CD14-positive monocyte (primary cell): ENCODE measurements at regions not wholly inside any gene's neighbourhood (a gene's known extent, or its start where the extent isn't known, plus 50 kb on each side); places are given as distances from the start of the nearest gene placed in this dataset.

Experiments
- DNase-seq, 3 donors: peaks; one replicate each; pipeline ENCODE4 v3.0.0-alpha.2; 2011 to 2022
- H2AFZ ChIP-seq: 2 replicates; pipeline ENCODE4 v1.6.0; 2012; ENCODE audit warnings: mild to moderate bottlenecking, low read depth, low read length, inconsistent platforms; ENCODE audit not compliant: insufficient read depth, poor library complexity, severe bottlenecking
- H3K27ac ChIP-seq, 2 donors: 1 replicate in 1 of 2; 2 replicates in 1 of 2; pipeline ENCODE4 v1.5.1; 2012 to 2013; ENCODE audit warnings: low read length in 2 of 2, control low read depth in 1 of 2, inconsistent platforms in 1 of 2, low read depth in 1 of 2, mild to moderate bottlenecking in 1 of 2
- H3K27me3 ChIP-seq, 2 donors: one replicate each; pipeline versions ENCODE4 v1.6.0 to v1.6.1; 2011 to 2013; ENCODE audit warnings: low read length in 2 of 2; ENCODE audit not compliant: control insufficient read depth in 2 of 2, insufficient read depth in 2 of 2
- H3K36me3 ChIP-seq, 2 donors: replicated peaks in 1 of 2; 1 replicate in 1 of 2; 2 replicates in 1 of 2; pipeline versions ENCODE4 v1.5.1 to v1.6.1; 2012 to 2013; ENCODE audit warnings: low read length in 2 of 2, control low read depth in 1 of 2, inconsistent platforms in 1 of 2, mild to moderate bottlenecking in 1 of 2; ENCODE audit not compliant: insufficient read depth in 2 of 2, control insufficient read depth in 1 of 2
- H3K4me1 ChIP-seq, 2 donors: 1 replicate in 1 of 2; 2 replicates in 1 of 2; pipeline versions ENCODE4 v1.5.1 to v1.6.1; 2012 to 2013; ENCODE audit warnings: low read length in 2 of 2, control low read depth in 1 of 2, inconsistent platforms in 1 of 2, mild to moderate bottlenecking in 1 of 2, moderate library complexity in 1 of 2; ENCODE audit not compliant: insufficient read depth in 2 of 2, control insufficient read depth in 1 of 2
- H3K4me2 ChIP-seq: replicated peaks from 2 replicates; pipeline ENCODE3; 2012; ENCODE audit warnings: low read length, moderate library complexity, mild to moderate bottlenecking; ENCODE audit not compliant: poor library complexity, severe bottlenecking; ENCODE audit errors: extremely low read depth
- H3K4me3 ChIP-seq, 3 experiments: fragments of 200-600 bp in 1 of 3; sonication (generic) in 1 of 3; replicated peaks in 1 of 3; 1 replicate in 2 of 3; 2 replicates in 1 of 3; pipeline ENCODE4 v1.5.1; 2011 to 2013; ENCODE audit warnings: low read length in 3 of 3, mild to moderate bottlenecking in 3 of 3, control low read depth in 2 of 3, low read depth in 2 of 3, inconsistent platforms in 1 of 3, moderate library complexity in 1 of 3
- H3K79me2 ChIP-seq: 2 replicates; pipeline ENCODE4 v1.6.0; 2012; ENCODE audit warnings: mild to moderate bottlenecking, control low read depth, inconsistent platforms, low read length, moderate library complexity; ENCODE audit not compliant: insufficient read depth
- H3K9ac ChIP-seq: 2 replicates; pipeline ENCODE4 v1.6.0; 2017; ENCODE audit warnings: low read length, mild to moderate bottlenecking; ENCODE audit not compliant: insufficient read depth, poor library complexity, severe bottlenecking
- H3K9me3 ChIP-seq, 2 donors: replicated peaks in 1 of 2; 1 replicate in 1 of 2; 2 replicates in 1 of 2; pipeline versions ENCODE4 v1.5.1 to v1.6.1; 2012 to 2013; ENCODE audit warnings: low read length in 2 of 2, control low read depth in 1 of 2; ENCODE audit not compliant: control insufficient read depth in 1 of 2, insufficient read depth in 1 of 2
- H4K20me1 ChIP-seq: 2 replicates; pipeline ENCODE4 v1.6.0; 2012; ENCODE audit warnings: mild to moderate bottlenecking, low read length, control low read depth, moderate library complexity; ENCODE audit not compliant: insufficient read depth
- H3K27ac Mint-ChIP-seq, 7 donors: one replicate each; pipeline ENCODE4 v1.8.0; 2020; ENCODE audit warnings: mild to moderate bottlenecking in 7 of 7, mixed read lengths in 7 of 7, moderate library complexity in 6 of 7, inconsistent platforms in 2 of 7
- H3K27me3 Mint-ChIP-seq, 3 donors: one replicate each; pipeline ENCODE4 v1.8.0; 2021 to 2022; ENCODE audit warnings: low read depth in 3 of 3, mild to moderate bottlenecking in 3 of 3, mixed read lengths in 3 of 3, moderate library complexity in 3 of 3, inconsistent platforms in 1 of 3
- H3K36me3 Mint-ChIP-seq, 2 donors: one replicate each; pipeline ENCODE4 v1.8.0; 2020; ENCODE audit warnings: mixed read lengths in 2 of 2, inconsistent platforms in 1 of 2, mild to moderate bottlenecking in 1 of 2
- H3K4me1 Mint-ChIP-seq: one replicate; pipeline ENCODE4 v1.8.0; 2020; ENCODE audit warnings: mild to moderate bottlenecking, mixed read lengths
- H3K4me3 Mint-ChIP-seq, 2 donors: one replicate each; pipeline ENCODE4 v1.8.0; 2020; ENCODE audit warnings: mild to moderate bottlenecking in 2 of 2, mixed read lengths in 2 of 2, moderate library complexity in 1 of 2
- H3K9me3 Mint-ChIP-seq, 7 donors: one replicate each; pipeline ENCODE4 v1.8.0; 2020 to 2022; ENCODE audit warnings: mixed read lengths in 7 of 7, mild to moderate bottlenecking in 6 of 7, moderate library complexity in 6 of 7, inconsistent platforms in 2 of 7
- WGBS: methylation state at CpG from one replicate; pipeline ENCODE4 v1.1.5; 2013; ENCODE audit warnings: missing lambda C conversion rate; ENCODE audit not compliant: insufficient coverage; 5-methylcytosine and 5-hydroxymethylcytosine counted together
- intact Hi-C, 2 donors: fragments of 100-400 bp; cut with micrococcal nuclease; formaldehyde crosslinking; loops; one replicate each; pipeline versions ENCODE4 v1.15.0 to v1.15.1; 2023
- TF ChIP-seq, protein P1 (sequence below): fragments of 200-600 bp; IDR thresholded peaks from one replicate; pipeline ENCODE4 v1.8.0; 2022; ENCODE audit warnings: antibody characterized with exemption, mild to moderate bottlenecking

DNA sequence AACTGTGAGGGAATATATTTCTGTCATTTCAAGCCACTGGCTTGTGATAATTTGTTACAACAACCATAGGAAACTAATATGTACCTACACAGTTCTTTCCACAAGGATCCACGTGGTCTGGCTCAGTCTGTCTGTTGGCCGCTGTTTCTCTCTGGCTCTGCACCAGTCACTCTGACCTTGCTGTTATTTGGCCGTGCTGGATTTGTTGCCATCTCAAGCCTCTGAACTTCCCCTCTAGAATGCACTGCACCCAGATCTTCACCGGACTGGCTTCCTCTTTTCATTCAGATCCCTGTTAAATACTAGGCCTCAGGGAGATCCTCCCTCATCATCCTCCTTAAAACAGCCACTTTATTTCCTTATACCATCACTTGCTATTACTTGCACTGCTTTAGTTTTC lies 446.8 kb downstream of the TFAP2B start:
- H3K4me1 Mint-ChIP-seq = peaks cover 38% of the 10 kb centered on the region
- H3K79me2 ChIP-seq = no peaks in the 10 kb centered on the region
- peak overlapping the region; percentile 33 for H3K4me2 ChIP-seq
- H4K20me1 ChIP-seq = no peaks in the 10 kb centered on the region
- TF ChIP-seq, protein P1, sequence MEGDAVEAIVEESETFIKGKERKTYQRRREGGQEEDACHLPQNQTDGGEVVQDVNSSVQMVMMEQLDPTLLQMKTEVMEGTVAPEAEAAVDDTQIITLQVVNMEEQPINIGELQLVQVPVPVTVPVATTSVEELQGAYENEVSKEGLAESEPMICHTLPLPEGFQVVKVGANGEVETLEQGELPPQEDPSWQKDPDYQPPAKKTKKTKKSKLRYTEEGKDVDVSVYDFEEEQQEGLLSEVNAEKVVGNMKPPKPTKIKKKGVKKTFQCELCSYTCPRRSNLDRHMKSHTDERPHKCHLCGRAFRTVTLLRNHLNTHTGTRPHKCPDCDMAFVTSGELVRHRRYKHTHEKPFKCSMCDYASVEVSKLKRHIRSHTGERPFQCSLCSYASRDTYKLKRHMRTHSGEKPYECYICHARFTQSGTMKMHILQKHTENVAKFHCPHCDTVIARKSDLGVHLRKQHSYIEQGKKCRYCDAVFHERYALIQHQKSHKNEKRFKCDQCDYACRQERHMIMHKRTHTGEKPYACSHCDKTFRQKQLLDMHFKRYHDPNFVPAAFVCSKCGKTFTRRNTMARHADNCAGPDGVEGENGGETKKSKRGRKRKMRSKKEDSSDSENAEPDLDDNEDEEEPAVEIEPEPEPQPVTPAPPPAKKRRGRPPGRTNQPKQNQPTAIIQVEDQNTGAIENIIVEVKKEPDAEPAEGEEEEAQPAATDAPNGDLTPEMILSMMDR = no peak
- peak overlapping the region in 1 of 3 experiments; percentile 45 for H3K4me3 ChIP-seq
- no peaks in the 10 kb centered on the region for H3K27me3 ChIP-seq
- 3% methylated on average over 4 of the region's 4 CpGs for WGBS
- intact Hi-C loops = no loop called here
- H3K27ac Mint-ChIP-seq = peak overlapping the region; percentile 80 to 94 (median 89)
- H3K36me3 ChIP-seq = no peaks in the 10 kb centered on the region
- H3K9me3 ChIP-seq = no peaks in the 10 kb centered on the region
- peak; percentile 56 to 66 (median 63) for DNase-seq
- H3K4me3 Mint-ChIP-seq = peak overlapping the region in 1 of 2 donors; percentile 44
- H3K9me3 Mint-ChIP-seq = peaks cover 0 to 2% (median 0%) of the 10 kb centered on the region in 7 donors
- peak overlapping the region; percentile 65 to 87 for H3K27ac ChIP-seq
- H3K36me3 Mint-ChIP-seq = no peaks in the 10 kb centered on the region
- H2AFZ ChIP-seq = peak overlapping the region; percentile 75
- no peaks in the 10 kb centered on the region for H3K27me3 Mint-ChIP-seq
- H3K9ac ChIP-seq = peak overlapping the region; percentile 29
- H3K4me1 ChIP-seq = peaks cover 21 to 38% of the 10 kb centered on the region in 2 donors

DNA sequence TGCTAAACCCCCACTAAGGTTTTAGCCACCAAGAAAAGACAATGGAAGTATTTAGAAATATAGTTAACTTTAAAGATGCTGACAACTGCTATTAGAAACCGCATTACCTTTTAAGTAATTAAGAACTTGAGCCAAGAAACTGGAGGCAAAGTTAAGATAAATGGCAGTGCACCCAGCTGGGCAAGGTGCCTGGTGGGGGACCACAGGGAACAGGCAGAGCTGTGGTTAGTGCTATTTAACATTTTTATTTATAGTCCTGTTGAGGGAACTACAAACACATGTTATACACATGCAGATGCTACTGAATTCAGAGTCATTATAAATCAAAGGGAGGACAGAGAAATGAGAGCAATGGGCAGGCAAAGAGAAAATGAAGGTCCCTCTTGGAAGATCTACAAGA lies 447.9 kb downstream of the TFAP2B start:
- Histone ChIP-seq H4K20me1 (no peaks in the 10 kb centered on the region), H3K27me3 (no peaks in the 10 kb centered on the region), H3K27ac (peak overlapping the region in 1 of 2 donors; percentile 87), H3K4me3 (no peak overlapping the region), H3K9me3 (peaks cover 0 to 1% of the 10 kb centered on the region in 2 donors), H2AFZ (no peak overlapping the region), H3K36me3 (no peaks in the 10 kb centered on the region), H3K79me2 (no peaks in the 10 kb centered on the region), H3K4me2 (no peak overlapping the region), H3K9ac (no peak overlapping the region), H3K4me1 (peaks cover 21 to 40% of the 10 kb centered on the region in 2 donors)
- no peak for DNase-seq
- WGBS = 20% methylated on average over 1 of the region's 1 CpG
- Mint-ChIP-seq H3K36me3 (no peaks in the 10 kb centered on the region), H3K27me3 (no peaks in the 10 kb centered on the region), H3K27ac (peak overlapping the region in 1 of 7 donors; percentile 33), H3K4me1 (peaks cover 39% of the 10 kb centered on the region), H3K4me3 (no peak overlapping the region), H3K9me3 (peaks cover 0 to 5% (median 4%) of the 10 kb centered on the region in 7 donors)
- intact Hi-C loops = no loop called here
- TF ChIP-seq, protein P1 = no peak
